NCI-H187 treated with DMSO at 0.1 percent for 48 hours (cell line): ENCODE measurements at regions not wholly inside any gene's neighbourhood (a gene's known extent, or its start where the extent isn't known, plus 50 kb on each side); places are given as distances from the start of the nearest gene placed in this dataset.

Experiments
- DNase-seq: peaks from one replicate; lab custom pipeline; 2025; lab: John Stamatoyannopoulos, UW

GRCh38 chr14:54209511-54210250, 187.1 kb upstream of the CDKN3 start:
- no peak for DNase-seq

- no peak for DNase-seq
Measured at GRCh38 chr14:54211551-54212308, 185.1 kb upstream of the CDKN3 start.

- no peak for DNase-seq
Measured at GRCh38 chr14:54213536-54213935, 183.3 kb upstream of the CDKN3 start.

- no peak for DNase-seq
Measured at GRCh38 chr14:54216827-54217226, 180.0 kb upstream of the CDKN3 start.

GRCh38 chr14:54219261-54220070, 177.3 kb upstream of the CDKN3 start:
- no peak for DNase-seq

- DNase-seq, result no peak
Measured at GRCh38 chr14:54220071-54220703, 176.6 kb upstream of the CDKN3 start.

GRCh38 chr14:54220704-54221431, 175.9 kb upstream of the CDKN3 start:
- no peak for DNase-seq

GRCh38 chr14:54221432-54221803, 175.4 kb upstream of the CDKN3 start:
- no peak for DNase-seq

GRCh38 chr14:54221971-54222370, 174.8 kb upstream of the CDKN3 start:
- DNase-seq, result no peak

GRCh38 chr14:54223831-54224402, 172.9 kb upstream of the CDKN3 start:
- no peak for DNase-seq

- DNase-seq, result no peak
Measured at GRCh38 chr14:54225457-54226060, 171.2 kb upstream of the CDKN3 start.

- no peak for DNase-seq
Measured at GRCh38 chr14:54226103-54226502, 170.7 kb upstream of the CDKN3 start.

GRCh38 chr14:54226558-54226957, 170.2 kb upstream of the CDKN3 start:
- DNase-seq, result no peak

- DNase-seq, result no peak
Measured at GRCh38 chr14:54229136-54229535, 167.7 kb upstream of the CDKN3 start.

GRCh38 chr14:54230645-54231044, 166.2 kb upstream of the CDKN3 start:
- no peak for DNase-seq

GRCh38 chr14:54232735-54233134, 164.1 kb upstream of the CDKN3 start:
- no peak for DNase-seq

- no peak for DNase-seq
Measured at GRCh38 chr14:54241517-54241916, 155.3 kb upstream of the CDKN3 start.

GRCh38 chr14:54251356-54251755, 145.5 kb upstream of the CDKN3 start:
- DNase-seq, result no peak

- DNase-seq, result no peak
Measured at GRCh38 chr14:54252072-54252730, 144.6 kb upstream of the CDKN3 start.
